ENCODE measurements at regions not wholly inside any gene's neighbourhood (a gene's known extent, or its start where the extent isn't known, plus 50 kb on each side); places are given as distances from the start of the nearest gene placed in this dataset.

- TF ChIP-seq POLR2A (IDR thresholded peaks at IDR 0.05), result no peak
- TF ChIP-seq, protein P1, sequence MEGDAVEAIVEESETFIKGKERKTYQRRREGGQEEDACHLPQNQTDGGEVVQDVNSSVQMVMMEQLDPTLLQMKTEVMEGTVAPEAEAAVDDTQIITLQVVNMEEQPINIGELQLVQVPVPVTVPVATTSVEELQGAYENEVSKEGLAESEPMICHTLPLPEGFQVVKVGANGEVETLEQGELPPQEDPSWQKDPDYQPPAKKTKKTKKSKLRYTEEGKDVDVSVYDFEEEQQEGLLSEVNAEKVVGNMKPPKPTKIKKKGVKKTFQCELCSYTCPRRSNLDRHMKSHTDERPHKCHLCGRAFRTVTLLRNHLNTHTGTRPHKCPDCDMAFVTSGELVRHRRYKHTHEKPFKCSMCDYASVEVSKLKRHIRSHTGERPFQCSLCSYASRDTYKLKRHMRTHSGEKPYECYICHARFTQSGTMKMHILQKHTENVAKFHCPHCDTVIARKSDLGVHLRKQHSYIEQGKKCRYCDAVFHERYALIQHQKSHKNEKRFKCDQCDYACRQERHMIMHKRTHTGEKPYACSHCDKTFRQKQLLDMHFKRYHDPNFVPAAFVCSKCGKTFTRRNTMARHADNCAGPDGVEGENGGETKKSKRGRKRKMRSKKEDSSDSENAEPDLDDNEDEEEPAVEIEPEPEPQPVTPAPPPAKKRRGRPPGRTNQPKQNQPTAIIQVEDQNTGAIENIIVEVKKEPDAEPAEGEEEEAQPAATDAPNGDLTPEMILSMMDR (IDR thresholded peaks at IDR 0.05), result no peak
- TF ChIP-seq EP300 (IDR thresholded peaks at IDR 0.05; ENCODE audit: low read depth), result no peak
- TF ChIP-seq POLR2AphosphoS5 (IDR thresholded peaks at IDR 0.05), result no peak
Measured at GRCh38 chr10:30542001-30542894, 87.3 kb downstream of the LYZL2 start.
